Trophoblast cell (in vitro differentiated cells and primary cell): ENCODE measurements at regions not wholly inside any gene's neighbourhood (a gene's known extent, or its start where the extent isn't known, plus 50 kb on each side); places are given as distances from the start of the nearest gene placed in this dataset.

Experiments used
- DNase-seq, 2 donors: peaks; one replicate each; pipeline ENCODE4 v3.0.0-alpha.2; 2016
- H2AFZ ChIP-seq: 2 replicates; pipeline ENCODE4 v1.6.1; 2013; ENCODE audit warnings: low read length, moderate library complexity, mild to moderate bottlenecking; ENCODE audit not compliant: insufficient read depth, poor library complexity
- H2AK5ac ChIP-seq: 2 replicates; pipeline ENCODE4 v1.6.1; 2013; ENCODE audit warnings: mild to moderate bottlenecking, low read length
- H2BK120ac ChIP-seq: 2 replicates; pipeline ENCODE4 v1.6.1; 2013; ENCODE audit warnings: low read length, mild to moderate bottlenecking, moderate library complexity; ENCODE audit not compliant: insufficient read depth, poor library complexity
- H2BK12ac ChIP-seq: 2 replicates; pipeline ENCODE4 v1.6.1; 2013; ENCODE audit warnings: mild to moderate bottlenecking, low read length, moderate library complexity
- H2BK5ac ChIP-seq: 2 replicates; pipeline ENCODE4 v1.6.1; 2013; ENCODE audit warnings: low read length, low read depth, moderate library complexity, mild to moderate bottlenecking; ENCODE audit not compliant: poor library complexity
- H3K14ac ChIP-seq: 2 replicates; pipeline ENCODE4 v1.6.1; 2013; ENCODE audit warnings: mild to moderate bottlenecking, low read length
- H3K18ac ChIP-seq: 2 replicates; pipeline ENCODE4 v1.6.1; 2013; ENCODE audit warnings: mild to moderate bottlenecking, low read length
- H3K23ac ChIP-seq: 2 replicates; pipeline ENCODE4 v1.6.1; 2013; ENCODE audit warnings: low read length
- H3K27ac ChIP-seq: 2 replicates; pipeline ENCODE4 v1.5.1; 2013; ENCODE audit warnings: low read depth, mild to moderate bottlenecking, inconsistent platforms, low read length, moderate library complexity
- H3K27me3 ChIP-seq: 2 replicates; pipeline ENCODE4 v1.6.1; 2013; ENCODE audit warnings: inconsistent platforms, mild to moderate bottlenecking, low read length, moderate library complexity; ENCODE audit not compliant: insufficient read depth
- H3K36me3 ChIP-seq, 2 experiments: 1 replicate in 1 of 2; 2 replicates in 1 of 2; pipeline ENCODE4 v1.6.1; 2013; ENCODE audit warnings: low read length in 2 of 2, mild to moderate bottlenecking in 2 of 2, moderate library complexity in 1 of 2; ENCODE audit not compliant: insufficient read depth in 2 of 2, control insufficient read depth in 1 of 2
- H3K4ac ChIP-seq: 2 replicates; pipeline ENCODE4 v1.6.1; 2013; ENCODE audit warnings: low read depth, mild to moderate bottlenecking, low read length, moderate library complexity
- H3K4me1 ChIP-seq, 2 experiments: 1 replicate in 1 of 2; 2 replicates in 1 of 2; pipeline ENCODE4 v1.6.1; 2013; ENCODE audit warnings: low read length in 2 of 2, mild to moderate bottlenecking in 2 of 2, moderate library complexity in 1 of 2; ENCODE audit not compliant: insufficient read depth in 2 of 2, control insufficient read depth in 1 of 2
- H3K4me2 ChIP-seq: 2 replicates; pipeline ENCODE4 v1.6.1; 2013; ENCODE audit warnings: inconsistent platforms, mild to moderate bottlenecking, low read length, moderate library complexity
- H3K4me3 ChIP-seq: 2 replicates; pipeline ENCODE4 v1.5.1; 2013; ENCODE audit warnings: mild to moderate bottlenecking, low read depth, low read length, inconsistent platforms
- H3K79me1 ChIP-seq: one replicate; pipeline ENCODE4 v1.6.1; 2013; ENCODE audit warnings: low read length
- H3K79me2 ChIP-seq: 2 replicates; pipeline ENCODE4 v1.6.1; 2013; ENCODE audit warnings: low read length, mild to moderate bottlenecking; ENCODE audit not compliant: control insufficient read depth, insufficient read depth, poor library complexity
- H3K9ac ChIP-seq: 2 replicates; pipeline ENCODE4 v1.6.1; 2013; ENCODE audit warnings: mild to moderate bottlenecking, low read length
- H3K9me3 ChIP-seq: 2 replicates; pipeline ENCODE4 v1.6.1; 2013; ENCODE audit warnings: low read depth, mild to moderate bottlenecking, control low read depth, inconsistent platforms, low read length; ENCODE audit not compliant: insufficient read depth
- H4K12ac ChIP-seq: 2 replicates; pipeline ENCODE4 v1.6.1; 2013; ENCODE audit warnings: low read depth, mild to moderate bottlenecking, low read length, moderate library complexity
- H4K8ac ChIP-seq: 2 replicates; pipeline ENCODE4 v1.6.1; 2013; ENCODE audit warnings: low read depth, mild to moderate bottlenecking, low read length, moderate library complexity
- H4K91ac ChIP-seq: one replicate; pipeline ENCODE4 v1.6.1; 2013; ENCODE audit warnings: low read depth, mild to moderate bottlenecking, low read length, moderate library complexity
- WGBS: extraction: QIAGEN DNeasy Blood & Tissue Kit; methylation state at CpG from one replicate; pipeline ENCODE4 v1.1.7; 2013; ENCODE audit warnings: missing lambda C conversion rate; ENCODE audit not compliant: insufficient read length, insufficient coverage; ENCODE audit errors: extremely low coverage; 5-methylcytosine and 5-hydroxymethylcytosine counted together

GRCh38 chr12:83848702-83849101 lies 1063.9 kb downstream of the SLC6A15 start:
- H3K36me3 ChIP-seq, result no peaks in the 10 kb centered on the region

DNA sequence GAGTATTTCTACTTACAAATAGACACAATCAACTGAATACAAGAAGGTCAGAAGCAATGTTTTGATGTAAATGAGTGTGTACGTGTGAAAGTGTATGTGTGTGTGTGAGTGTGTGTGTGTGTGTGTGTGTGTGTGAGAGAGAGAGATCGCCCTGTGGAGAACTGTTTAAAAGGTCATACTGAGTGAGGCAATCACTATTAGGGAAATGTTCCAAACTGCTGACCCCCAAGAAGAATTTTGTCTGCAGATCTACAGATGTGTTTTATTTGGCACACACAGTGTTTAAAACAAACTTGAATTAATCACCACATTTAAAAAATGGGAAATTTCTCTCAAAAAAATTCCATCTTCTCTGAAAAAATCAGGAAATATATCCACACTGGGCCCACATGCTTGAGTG lies 1069.1 kb downstream of the SLC6A15 start:
- no peak overlapping the region for H4K12ac ChIP-seq
- H3K9me3 ChIP-seq, result no peaks in the 10 kb centered on the region
- H3K4ac ChIP-seq, result no peak overlapping the region
- H4K8ac ChIP-seq, result no peak overlapping the region
- H4K91ac ChIP-seq, result no peak overlapping the region
- WGBS, result 100% methylated on average over 1 of the region's 2 CpGs
- no peak overlapping the region for H3K4me3 ChIP-seq
- H2AK5ac ChIP-seq, result no peak overlapping the region
- H2AFZ ChIP-seq, result no peak overlapping the region
- H3K79me1 ChIP-seq, result no peaks in the 10 kb centered on the region
- H3K4me2 ChIP-seq, result no peak overlapping the region
- H3K14ac ChIP-seq, result no peak overlapping the region
- no peak for DNase-seq
- H3K18ac ChIP-seq, result no peak overlapping the region
- no peak overlapping the region for H3K9ac ChIP-seq
- no peaks in the 10 kb centered on the region for H3K36me3 ChIP-seq
- no peak overlapping the region for H2BK120ac ChIP-seq
- H2BK12ac ChIP-seq, result no peak overlapping the region
- no peaks in the 10 kb centered on the region for H3K27me3 ChIP-seq
- no peaks in the 10 kb centered on the region for H3K4me1 ChIP-seq
- H3K23ac ChIP-seq, result no peak overlapping the region
- H3K27ac ChIP-seq, result no peak overlapping the region
- no peaks in the 10 kb centered on the region for H3K79me2 ChIP-seq
- no peak overlapping the region for H2BK5ac ChIP-seq

More at GRCh38 chr12:83848702-83849101, 1063.9 kb downstream of the SLC6A15 start:
- H3K4ac ChIP-seq, result no peak overlapping the region
- no peak overlapping the region for H3K14ac ChIP-seq
- no CpG with 5 or more reads among the region's 1 CpG for WGBS
- H3K18ac ChIP-seq, result no peak overlapping the region
- H3K79me1 ChIP-seq, result no peaks in the 10 kb centered on the region
- H4K12ac ChIP-seq, result no peak overlapping the region
- no peaks in the 10 kb centered on the region for H3K9me3 ChIP-seq
- no peak overlapping the region for H2AK5ac ChIP-seq
- H2BK120ac ChIP-seq, result no peak overlapping the region
- H3K27ac ChIP-seq, result no peak overlapping the region
- H3K4me2 ChIP-seq, result no peak overlapping the region
- H3K79me2 ChIP-seq, result no peaks in the 10 kb centered on the region
- no peak overlapping the region for H3K4me3 ChIP-seq
- no peak overlapping the region for H3K9ac ChIP-seq
- H3K23ac ChIP-seq, result no peak overlapping the region
- H2BK5ac ChIP-seq, result no peak overlapping the region
- no peak overlapping the region for H4K91ac ChIP-seq
- H3K27me3 ChIP-seq, result no peaks in the 10 kb centered on the region
- no peak overlapping the region for H2AFZ ChIP-seq
- no peak overlapping the region for H2BK12ac ChIP-seq
- no peak overlapping the region for H4K8ac ChIP-seq
- H3K4me1 ChIP-seq, result no peaks in the 10 kb centered on the region
- no peak for DNase-seq

DNA sequence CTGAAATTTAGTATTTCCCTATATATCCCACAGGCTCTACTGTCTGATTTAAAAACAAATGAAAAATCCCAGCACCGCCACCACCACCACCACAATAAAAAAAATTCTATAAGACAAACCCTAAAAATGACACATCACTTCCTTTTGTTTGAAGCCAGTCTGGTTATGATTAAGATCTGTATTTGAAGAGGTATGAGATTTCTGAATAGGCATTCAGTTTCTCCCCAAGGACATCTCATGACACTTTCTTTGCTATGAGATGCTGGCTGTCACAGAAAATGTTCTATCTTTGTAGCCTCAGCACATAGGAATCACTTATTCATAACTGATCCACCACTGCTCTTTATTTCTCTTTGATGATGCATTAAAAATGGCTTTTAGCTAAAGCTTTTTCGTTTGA lies 1071.0 kb downstream of the SLC6A15 start:
- Histone ChIP-seq H2BK120ac (no peak overlapping the region), H3K79me2 (no peaks in the 10 kb centered on the region), H3K79me1 (no peaks in the 10 kb centered on the region), H3K4ac (no peak overlapping the region), H4K8ac (no peak overlapping the region), H3K18ac (no peak overlapping the region), H3K36me3 (no peaks in the 10 kb centered on the region), H3K27ac (no peak overlapping the region), H3K9ac (no peak overlapping the region), H4K12ac (no peak overlapping the region), H4K91ac (no peak overlapping the region), H3K14ac (no peak overlapping the region), H2BK5ac (no peak overlapping the region), H3K27me3 (no peaks in the 10 kb centered on the region), H2AK5ac (no peak overlapping the region), H3K4me2 (no peak overlapping the region), H3K4me3 (no peak overlapping the region), H2AFZ (no peak overlapping the region), H2BK12ac (no peak overlapping the region), H3K9me3 (no peaks in the 10 kb centered on the region), H3K23ac (no peak overlapping the region), H3K4me1 (no peaks in the 10 kb centered on the region)
- WGBS, result no CpG with 5 or more reads among the region's 2 CpGs
- no peak for DNase-seq

DNA sequence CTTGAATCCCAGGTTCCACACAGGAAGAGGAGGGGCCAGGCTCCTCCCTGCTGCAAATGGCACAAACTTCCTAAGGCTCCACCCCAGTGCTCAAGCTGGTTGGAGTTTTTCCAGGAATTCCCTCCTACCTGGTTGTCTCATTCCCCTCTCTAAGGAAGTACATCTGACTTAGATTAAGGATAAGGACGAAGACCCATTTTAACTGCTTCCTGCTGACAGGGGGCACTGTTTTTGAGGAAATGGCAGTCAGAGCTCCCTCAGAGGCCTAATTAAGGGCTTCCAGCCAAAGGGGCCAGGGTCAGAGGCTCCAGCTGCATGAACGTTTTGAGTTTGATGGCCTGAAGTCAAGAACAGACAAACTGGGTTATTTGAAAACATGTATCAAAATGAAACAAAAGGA lies 1084.7 kb downstream of the SLC6A15 start:
- Histone ChIP-seq H3K9me3 (no peaks in the 10 kb centered on the region), H3K27ac (peak overlapping the region; percentile 26), H2AFZ (peak overlapping the region; percentile 75), H4K12ac (no peak overlapping the region), H2BK5ac (no peak overlapping the region), H3K23ac (no peak overlapping the region), H2AK5ac (no peak overlapping the region), H3K36me3 (no peaks in the 10 kb centered on the region), H3K79me2 (no peaks in the 10 kb centered on the region), H3K18ac (no peak overlapping the region), H3K4me3 (no peak overlapping the region), H2BK120ac (peak overlapping the region; percentile 9), H4K8ac (peak overlapping the region; percentile 66), H3K4me1 (peaks cover 11 to 14% of the 10 kb centered on the region in 2 experiments), H3K14ac (no peak overlapping the region), H3K4ac (no peak overlapping the region), H3K4me2 (no peak overlapping the region), H4K91ac (no peak overlapping the region), H3K27me3 (no peaks in the 10 kb centered on the region), H2BK12ac (no peak overlapping the region), H3K79me1 (peaks cover 9% of the 10 kb centered on the region), H3K9ac (no peak overlapping the region)
- DNase-seq, result no peak
- no CpG with 5 or more reads among the region's 2 CpGs for WGBS
